ENCODE measurements at regions not wholly inside any gene's neighbourhood (a gene's known extent, or its start where the extent isn't known, plus 50 kb on each side); places are given as distances from the start of the nearest gene placed in this dataset.

DNA sequence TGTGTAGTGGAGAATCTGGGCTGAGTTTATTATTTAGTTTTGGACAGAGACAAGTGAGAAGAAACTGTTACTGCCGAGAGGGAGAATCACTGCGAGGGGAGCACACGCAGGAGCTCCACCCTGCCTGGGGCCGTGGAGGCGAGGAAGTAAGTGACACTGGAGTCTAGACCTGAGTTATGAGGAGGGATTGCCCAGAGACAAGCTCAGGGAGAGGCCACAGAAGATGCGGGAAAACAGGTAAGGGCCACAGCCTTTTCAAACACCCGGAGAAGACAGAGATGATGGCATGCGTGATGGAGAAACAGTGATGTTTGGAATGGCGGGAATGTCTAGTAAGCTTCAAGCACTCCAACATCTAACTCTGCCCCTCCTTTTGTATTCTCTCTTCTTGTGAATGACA is 84.1 kb downstream of the TNFSF11 start:
- no peak for DNase-seq

DNA sequence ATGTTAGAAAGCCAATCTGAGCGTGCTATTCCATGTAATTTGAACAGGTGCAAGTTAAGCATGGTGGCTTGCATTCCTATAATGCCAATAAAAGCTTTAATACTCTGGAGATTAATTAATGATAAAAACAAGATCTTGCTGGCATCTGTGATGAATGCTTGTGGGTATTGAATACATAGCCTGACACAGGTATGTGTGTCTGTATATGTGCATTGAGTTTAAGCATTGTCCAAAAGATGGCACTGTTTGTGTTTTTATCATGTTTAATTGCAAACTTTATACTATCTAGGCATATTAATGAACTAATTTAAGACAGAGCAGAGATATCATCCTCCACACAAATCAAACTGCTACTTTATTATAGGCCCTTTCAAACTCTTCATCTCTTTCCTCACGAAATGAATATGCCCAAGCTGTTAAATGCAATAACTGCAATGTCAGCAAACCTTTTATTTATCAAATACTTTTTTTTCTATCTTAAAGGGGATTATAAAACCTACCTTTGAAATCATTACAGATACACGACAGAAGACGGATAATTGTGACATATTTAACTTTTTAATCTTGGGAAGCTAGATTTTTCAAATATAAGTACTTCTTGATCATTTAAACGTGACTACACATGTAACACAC is 86.5 kb downstream of the TNFSF11 start:
- DNase-seq = no peak

DNA sequence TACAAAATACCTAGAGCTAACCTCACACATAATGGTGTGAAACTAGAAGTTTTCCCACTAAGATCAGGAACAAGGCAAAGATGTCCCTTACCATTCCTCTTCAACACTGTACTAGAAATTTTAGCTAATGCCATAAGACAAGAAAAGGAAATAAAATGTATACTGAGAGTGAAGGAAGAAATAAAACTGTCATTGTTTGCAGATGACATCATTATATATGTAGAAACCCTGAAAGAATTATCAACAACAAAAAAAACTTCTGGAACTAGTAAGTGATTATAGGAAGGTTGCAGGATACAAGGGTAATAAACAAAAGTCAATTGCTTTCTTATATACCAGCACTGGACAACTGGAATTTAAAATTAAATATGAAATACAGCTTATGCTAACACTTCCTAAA is 93.7 kb downstream of the TNFSF11 start:
- DNase-seq = no peak

DNA sequence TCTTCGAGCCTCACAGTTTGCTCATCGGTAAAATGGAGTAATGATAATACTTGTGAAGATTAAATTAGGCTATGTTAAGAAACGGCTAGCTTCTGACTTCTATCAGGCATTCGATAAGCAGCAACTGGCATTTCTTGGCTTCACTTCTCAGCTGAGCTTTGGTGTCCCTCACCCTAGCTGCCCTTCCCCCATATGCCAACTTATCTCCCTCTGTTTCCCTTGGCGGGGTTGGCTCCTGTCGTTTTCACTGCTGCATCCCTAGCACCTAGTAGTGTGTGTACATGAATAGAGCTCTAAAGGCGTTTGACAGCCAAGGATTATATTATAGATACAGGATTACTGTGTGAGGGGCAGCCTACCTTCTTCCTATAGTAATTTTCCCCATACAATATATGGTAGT is 97.5 kb downstream of the TNFSF11 start:
- no peak for DNase-seq

DNA sequence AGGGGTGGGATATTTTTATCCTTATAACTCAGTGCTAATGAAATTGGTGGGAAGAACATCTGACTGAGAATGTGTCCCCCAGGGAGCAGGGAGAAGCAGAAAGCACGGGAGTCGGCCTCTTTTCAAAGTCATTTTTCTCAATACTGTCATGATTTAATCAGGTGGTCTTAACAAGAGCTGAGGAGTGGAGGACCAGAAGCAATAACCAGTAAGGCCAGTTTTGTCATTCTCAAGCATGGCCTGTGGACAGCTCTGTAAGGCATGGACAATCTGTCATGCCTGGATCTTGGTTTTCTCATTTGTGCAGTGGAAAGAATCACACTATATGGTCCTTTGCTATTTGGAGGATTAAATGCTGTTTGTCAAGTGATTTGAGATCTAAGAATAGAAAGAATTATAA is 99.7 kb downstream of the TNFSF11 start:
- no peak for DNase-seq

DNA sequence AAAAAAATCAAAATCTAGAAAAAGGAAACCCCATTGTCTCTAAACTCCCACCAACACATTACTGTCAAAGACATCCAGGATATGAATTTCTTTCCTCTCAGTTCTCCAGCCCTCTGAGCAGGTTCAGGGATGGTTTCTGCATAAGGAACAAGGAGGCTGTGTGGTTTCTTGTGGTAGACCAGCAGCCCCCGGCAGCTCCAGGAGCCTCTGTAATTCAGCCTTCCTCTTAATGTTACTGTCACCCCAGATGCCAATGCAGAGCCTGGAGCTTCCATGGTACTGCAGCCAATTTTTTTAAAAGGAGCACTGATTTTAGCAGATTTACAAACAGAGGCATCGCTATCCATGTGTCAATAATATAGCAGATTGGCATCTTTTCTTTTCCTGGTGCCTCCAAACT is 100.6 kb upstream of the FAM216B start:
- DNase-seq = no peak

DNA sequence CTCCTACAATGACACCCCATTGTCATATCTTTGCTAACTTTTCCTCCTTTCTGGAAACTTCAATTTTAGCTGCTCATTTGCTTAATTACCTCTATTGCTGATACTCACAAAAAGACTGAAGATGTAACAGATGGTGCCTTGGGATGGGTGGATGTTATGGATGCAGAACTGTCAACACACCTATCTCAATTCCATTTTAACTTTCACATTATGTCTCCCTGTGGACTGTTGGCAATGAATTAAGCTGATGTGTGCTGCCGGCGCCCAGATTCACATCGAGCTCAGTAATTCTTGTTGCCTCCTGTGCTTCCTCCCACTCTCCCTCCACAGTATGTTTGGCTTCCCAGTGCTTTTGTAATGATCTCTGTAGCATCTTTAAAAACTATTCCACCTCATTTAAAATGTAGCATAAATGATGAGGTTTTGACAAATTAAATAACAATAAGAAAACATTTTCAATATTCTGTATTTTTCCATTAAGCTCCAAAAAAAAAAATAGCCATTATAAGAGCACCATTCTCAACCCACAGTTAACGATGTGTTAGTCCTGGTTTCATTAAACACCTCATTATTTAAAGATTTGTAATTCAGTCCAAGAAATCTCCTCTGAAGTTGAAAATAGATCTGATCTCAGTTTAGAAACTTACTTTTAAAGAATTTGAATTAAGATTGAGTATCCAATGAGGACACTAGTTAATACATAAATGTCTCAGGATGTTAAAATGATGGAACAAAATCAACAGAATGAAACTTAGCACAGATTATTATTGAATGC is 99.9 kb upstream of the FAM216B start:
- no peak for DNase-seq

DNA sequence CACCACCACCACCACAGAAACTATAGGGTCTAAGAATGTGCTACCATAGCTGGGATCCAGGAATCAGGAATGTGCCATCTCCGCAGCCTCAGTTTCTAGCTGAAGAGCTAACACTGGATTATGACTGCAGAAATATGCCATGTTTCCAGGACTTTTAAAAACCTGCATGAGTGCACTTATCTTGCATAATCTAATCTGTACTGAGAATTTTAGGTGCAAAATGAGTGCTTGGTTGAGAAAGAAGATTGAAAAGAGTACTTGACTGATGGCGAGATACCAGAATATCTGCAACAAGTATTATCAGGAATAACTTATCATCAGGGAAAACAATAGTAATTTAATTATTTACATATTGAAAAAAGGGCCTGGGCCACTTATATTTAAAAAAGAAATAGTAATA is 97.2 kb upstream of the FAM216B start:
- no peak for DNase-seq

DNA sequence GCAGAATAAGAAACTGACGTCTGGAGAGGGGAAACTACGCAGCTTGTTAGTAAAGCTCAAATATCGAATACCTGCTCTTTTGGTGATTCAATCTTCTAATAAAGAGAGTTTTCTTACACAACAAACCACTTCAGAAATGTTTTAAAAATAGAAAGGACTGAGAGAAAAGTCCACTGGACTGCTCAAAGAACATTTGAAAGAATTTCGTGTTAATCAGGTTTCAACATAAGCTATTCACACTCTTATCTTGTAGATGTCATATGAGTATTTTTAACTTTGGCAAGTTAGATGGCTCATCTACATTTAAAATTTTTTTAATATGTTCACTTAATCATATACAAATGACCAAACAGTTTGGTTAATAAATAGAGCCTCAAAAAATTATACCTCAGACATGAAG is 95.6 kb upstream of the FAM216B start:
- no peak for DNase-seq

DNA sequence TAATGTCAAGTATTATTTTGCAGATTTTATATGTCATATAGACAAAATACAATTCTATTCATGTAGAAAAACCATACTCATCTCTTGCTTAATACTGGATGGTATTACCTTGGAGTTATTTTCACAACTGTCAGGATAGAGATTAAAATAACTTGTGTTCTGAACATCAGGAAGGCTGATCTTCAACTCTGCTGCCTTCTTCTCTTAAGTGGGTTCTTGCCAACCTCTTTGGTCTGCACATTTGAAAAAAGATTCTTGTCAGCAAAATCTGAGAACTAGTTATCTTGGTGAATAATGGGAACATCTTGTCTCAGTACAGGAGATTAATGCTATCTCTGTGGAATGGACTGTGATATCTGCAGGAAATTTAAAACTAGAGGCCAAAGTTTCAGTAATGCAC is 95.2 kb upstream of the FAM216B start:
- no peak for DNase-seq

DNA sequence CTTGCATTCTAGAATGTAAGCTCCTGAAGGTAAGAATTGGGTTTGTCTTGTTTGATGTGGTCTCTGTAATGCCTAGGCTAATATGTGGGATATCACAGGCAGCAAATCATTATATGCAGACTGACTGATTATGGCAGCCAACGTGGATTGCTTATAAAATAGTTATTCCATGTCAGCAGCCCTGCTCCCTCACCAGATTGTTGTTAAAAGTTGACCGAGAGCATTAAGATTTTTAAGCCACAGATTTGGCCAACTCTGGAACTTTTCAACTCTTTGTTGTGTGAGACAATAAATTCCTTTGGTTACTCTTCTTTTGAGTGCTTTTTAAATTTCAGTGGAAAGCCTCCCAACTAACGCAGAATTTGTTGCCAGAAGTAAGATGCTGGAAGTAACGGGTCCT is 92.6 kb upstream of the FAM216B start:
- DNase-seq = no peak

DNA sequence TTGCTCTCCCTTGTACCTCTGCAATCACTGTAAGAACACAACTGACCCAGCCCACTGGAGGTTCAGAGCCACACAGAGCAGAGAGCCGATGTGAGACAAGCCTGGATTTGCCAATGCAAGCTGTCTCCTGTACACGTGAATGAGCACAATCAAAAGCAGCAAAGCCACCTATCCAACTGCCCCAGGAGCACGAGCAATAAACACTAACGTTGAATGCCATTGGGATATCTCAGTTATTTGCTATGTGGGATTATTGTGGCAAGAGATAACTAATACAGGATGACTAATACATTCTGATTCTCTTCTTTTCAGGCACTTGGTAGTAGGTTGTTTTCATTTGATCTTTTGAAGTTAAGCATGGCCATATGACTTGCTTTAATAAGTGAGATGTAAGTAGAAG is 85.2 kb upstream of the FAM216B start:
- no peak for DNase-seq

DNA sequence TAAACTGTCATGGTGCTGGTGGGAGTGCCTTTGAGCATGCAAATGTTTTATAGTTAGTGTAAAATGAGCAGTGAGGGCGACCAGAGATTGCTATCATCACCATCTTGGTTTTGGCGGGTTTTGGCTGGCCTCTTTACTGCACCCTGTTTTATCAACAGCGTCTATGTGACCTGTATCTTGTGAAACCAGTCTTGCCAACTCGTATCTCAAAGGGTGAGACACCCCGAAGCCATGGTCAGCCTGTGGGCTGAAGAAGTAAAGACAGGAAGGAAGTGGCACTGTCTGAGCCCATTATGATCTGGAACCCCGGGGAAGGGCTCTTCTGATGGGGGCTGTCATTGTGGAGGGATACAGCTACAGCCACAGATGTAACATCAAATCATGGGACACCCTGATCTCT is 81.5 kb upstream of the FAM216B start:
- DNase-seq = no peak

DNA sequence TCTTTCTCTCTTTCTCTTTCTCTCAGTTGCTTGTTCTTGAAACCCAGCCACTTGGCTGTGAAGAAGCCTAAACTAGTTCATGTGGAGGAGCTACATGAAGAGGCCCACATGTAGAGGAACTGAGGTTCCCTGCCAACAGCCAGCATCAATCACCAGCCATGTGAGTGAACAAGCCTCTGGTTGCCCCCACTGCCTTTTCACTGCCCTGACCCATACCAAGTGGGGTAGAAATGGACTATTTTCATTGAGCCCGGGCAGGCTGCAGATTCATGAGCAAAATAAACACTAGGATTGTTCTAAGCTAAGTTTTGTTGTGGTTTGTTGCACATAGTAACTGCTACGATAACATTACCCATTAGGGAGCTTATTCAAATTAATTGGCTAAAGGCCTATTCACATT is 78.7 kb upstream of the FAM216B start:
- DNase-seq = no peak

DNA sequence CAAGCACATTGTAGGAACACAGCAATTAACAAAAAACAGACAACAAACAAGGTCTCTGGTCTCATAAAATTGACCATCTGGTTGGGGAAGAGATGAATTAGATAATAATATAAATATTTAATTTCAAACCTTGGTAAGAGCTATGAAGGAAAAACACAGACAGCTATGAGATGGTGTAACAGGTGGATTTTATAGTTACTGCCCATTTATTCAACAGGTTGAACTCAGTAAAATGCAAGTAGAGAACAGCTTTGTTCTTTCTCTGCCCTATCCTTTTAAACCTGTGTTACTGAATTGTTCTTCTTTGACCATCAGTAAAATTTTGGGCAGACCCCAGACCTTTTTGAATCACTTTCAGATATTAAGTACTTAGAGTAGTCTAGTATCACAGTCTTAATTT is 77.6 kb upstream of the FAM216B start:
- DNase-seq = no peak

DNA sequence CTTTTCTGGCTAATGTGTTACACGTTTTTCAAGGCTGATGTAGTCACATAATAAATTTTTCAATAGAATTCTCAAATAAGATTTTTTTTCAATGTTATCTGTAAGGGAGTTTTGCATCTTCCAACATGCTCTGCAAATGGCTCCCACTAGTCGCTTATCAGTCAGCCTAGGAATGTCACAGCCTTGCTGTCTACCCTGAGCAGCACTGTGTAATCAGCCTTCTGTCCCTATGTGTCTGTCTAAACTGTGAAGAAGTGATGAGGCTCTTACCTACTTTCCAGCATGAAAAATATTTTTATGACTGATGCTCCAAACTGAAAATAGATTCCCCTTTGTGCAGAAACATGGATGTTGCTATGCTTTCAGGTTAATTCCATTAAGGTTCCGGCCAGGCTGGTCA is 75.1 kb upstream of the FAM216B start:
- DNase-seq = no peak

DNA sequence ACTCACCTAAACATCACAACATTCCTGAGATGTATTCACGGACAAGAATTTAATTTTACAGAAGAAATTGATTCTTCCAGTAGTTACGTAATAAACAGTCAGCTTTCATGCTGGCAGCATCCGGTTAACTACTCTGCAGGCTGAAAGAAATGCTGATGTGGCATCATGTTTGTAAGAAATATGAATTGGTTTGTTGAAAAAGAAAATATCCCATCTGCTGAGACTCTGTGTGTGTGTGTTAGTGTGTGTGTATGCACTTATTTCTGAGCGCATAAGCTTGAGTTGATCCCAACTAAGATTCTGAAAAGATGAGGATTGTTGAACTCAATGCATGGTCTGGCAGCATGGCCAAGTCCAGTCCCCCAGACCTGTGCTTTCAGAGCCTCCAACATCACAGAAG is 74.3 kb upstream of the FAM216B start:
- DNase-seq = peak; percentile 21

DNA sequence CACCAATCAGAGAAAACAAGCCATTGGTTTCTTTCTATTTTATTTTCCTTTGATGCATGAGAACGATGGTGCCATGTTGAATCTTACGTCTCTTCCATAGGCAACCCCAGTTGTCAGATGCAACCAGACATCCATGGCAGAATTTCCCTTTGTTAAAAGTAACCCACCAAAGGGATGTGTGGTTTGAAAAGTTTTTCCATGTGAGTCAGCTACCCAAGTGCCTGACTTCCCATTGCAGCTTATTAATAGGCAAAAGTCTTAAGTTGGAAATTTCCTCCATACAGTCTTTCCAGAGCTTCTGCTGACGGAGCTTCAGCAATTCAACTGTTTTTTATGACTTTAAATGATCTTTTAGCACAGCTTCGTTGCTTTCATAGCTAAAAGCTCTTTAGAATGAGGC is 73.8 kb upstream of the FAM216B start:
- peak; percentile 31 for DNase-seq

DNA sequence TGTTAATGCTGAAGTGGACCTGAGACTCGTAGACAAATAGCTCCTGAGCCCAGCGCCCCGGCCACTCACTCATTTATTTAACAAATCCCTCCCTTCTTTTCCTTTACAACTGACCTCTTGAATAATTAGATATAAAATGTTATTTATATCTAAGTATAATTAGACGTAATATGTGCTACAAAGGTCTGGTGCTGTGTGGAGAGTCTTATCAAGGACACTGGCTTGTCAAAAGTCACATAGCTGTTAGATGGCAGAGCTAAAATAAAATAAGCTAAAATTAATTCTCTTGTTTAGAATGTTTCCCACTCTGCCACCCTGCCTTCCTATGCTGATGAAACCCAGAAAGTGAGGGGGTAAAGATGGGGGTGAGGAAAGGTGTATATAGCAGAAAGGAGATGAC is 73.0 kb upstream of the FAM216B start:
- DNase-seq = no peak

DNA sequence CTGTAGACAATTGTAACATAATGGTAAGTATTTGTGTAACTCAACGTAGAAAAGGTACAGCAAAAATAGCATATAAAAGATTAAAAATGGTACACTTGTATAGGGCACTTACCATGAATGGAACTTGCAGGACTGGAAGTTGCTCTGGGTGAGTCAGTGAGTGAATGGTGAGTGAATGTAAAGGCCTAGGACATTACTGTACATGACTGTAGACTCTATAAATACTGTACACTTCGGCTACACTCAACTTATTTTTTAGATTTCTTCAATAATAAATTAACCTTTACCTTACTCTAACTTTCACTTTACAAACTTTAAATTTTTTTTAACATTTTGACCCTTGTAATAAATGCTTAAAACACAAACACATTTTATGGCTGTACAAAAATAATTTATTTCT is 72.1 kb upstream of the FAM216B start:
- DNase-seq = no peak

DNA sequence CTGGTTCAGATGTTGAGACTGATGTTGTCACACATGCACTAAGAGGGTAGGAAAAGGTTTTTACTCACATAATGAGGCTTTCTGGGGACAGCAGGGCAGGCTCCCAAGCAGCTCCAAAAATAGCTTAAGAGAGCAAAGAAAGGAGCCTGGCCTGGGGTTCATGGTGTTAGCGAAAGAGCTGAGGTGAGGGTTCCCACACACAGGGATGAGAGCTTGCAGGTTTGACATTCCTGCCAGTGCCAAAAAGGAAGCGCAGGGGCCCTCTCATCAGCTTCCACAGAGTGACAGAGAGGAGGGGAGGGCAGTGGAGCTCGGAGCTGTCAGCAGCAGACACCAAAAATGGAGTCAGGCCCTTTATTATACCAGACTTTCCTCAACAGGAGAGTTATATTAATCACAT is 65.5 kb upstream of the FAM216B start:
- no peak for DNase-seq

DNA sequence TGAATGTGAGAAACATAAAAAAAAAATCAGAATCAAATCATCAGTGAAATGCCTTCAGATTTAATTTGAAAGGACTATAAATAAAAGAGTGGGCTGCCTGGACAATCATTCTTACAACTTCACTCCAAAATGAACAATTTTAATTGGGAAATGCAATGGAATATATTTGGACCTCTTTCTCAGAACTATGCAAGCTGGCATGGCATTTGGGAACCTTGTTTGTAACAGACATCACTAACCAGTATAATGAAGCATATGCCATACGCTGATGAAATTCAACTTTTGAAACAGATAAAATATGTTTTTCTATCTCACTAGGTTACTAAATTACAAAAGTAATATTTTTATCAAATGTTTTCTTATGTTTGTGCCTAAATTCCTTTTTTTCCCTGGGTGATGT is 64.2 kb upstream of the FAM216B start:
- DNase-seq = no peak

DNA sequence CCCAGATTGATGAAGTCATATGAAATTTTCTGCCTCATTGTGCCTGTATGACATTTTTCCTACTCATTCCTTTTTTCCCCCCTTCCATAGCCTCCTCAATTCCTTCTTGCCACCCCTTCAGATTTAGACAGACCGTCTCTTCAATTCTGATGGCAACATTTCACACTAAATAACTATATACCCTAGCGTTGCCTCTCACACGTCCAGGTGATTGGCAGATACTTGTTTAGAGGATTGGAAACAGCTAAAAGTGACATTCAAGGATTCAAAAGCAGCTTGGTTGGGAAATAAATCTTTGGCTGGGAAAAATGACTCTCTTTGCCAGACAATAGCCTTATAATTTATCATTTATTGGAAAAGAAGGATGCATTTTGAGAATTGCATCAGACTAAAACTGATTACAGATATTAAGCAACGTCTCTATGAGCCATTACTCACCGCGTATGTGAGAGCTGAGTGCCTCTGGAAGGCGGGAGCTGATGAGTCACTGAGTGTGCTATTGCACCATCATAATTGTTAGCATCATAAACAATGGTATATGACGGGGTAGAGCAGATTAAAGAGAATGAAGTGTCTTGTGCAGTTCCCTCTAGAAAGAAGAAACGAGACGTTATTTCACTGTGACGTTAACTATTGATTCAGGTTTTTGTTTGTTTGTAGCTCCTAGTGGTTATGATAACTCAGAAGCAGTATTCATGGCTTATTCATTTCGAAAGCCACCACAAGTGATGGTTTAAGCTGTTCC is 61.1 kb upstream of the FAM216B start:
- no peak for DNase-seq

DNA sequence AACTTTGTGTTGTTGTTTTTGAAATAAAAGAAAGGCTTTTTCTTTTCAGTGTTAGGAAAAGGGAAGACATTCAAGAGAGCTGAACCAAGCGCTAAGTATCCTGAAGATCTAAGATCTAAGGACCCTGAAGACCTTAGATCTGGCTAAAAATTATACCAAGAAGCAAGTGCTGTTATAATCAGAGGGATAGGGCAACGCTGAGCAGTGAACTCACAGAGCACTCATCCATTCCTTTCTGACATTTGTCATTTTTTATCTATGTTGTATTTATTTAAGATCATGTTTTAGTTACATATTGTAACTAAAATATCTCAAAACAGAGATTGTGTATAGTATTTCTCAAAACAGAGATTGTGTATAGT is 60.5 kb upstream of the FAM216B start:
- DNase-seq = no peak

All from femur (tissue), 1 donor.